ENCODE measurements at regions not wholly inside any gene's neighbourhood (a gene's known extent, or its start where the extent isn't known, plus 50 kb on each side); places are given as distances from the start of the nearest gene placed in this dataset.

- H3K27me3 ChIP-seq: no peaks in the 10 kb centered on the region
- H3K9me3 ChIP-seq: no peaks in the 10 kb centered on the region
- H3K9ac ChIP-seq (ENCODE audit: low read depth in 2 of 2, low read length in 2 of 2): no peak overlapping the region
- no peak for TF ChIP-seq CTCF (IDR thresholded peaks at IDR 0.05)
- intact Hi-C loops (cut with DNase I): no loop called here
- H3K4me1 ChIP-seq: no peaks in the 10 kb centered on the region
- no peak for DNase-seq
- no peak overlapping the region for H3K27ac ChIP-seq
- H3K36me3 ChIP-seq: no peaks in the 10 kb centered on the region
- H3K4me3 ChIP-seq: no peak overlapping the region
Observed at GRCh38 chr4:133058701-133059100, 90.4 kb upstream of the PCDH10 start.

GRCh38 chr4:133059117-133059516, 90.0 kb upstream of the PCDH10 start:
- DNase-seq: no peak
- no peak for TF ChIP-seq CTCF (IDR thresholded peaks at IDR 0.05)
- Histone ChIP-seq H3K9me3 (no peaks in the 10 kb centered on the region), H3K9ac (ENCODE audit: low read depth in 2 of 2, low read length in 2 of 2) (no peak overlapping the region), H3K27me3 (no peaks in the 10 kb centered on the region), H3K4me1 (no peaks in the 10 kb centered on the region), H3K27ac (no peak overlapping the region), H3K36me3 (no peaks in the 10 kb centered on the region), H3K4me3 (no peak overlapping the region)
- intact Hi-C loops (cut with DNase I): no loop called here

GRCh38 chr4:133062851-133063250, 86.2 kb upstream of the PCDH10 start:
- Histone ChIP-seq H3K36me3 (no peaks in the 10 kb centered on the region), H3K4me1 (no peaks in the 10 kb centered on the region), H3K27ac (no peak overlapping the region), H3K9ac (ENCODE audit: low read depth in 2 of 2, low read length in 2 of 2) (no peak overlapping the region), H3K27me3 (no peaks in the 10 kb centered on the region), H3K9me3 (no peaks in the 10 kb centered on the region), H3K4me3 (no peak overlapping the region)
- intact Hi-C loops (cut with DNase I): no loop called here
- DNase-seq: no peak
- no peak for TF ChIP-seq CTCF (IDR thresholded peaks at IDR 0.05)

- intact Hi-C loops (cut with DNase I): no loop called here
- no peaks in the 10 kb centered on the region for H3K36me3 ChIP-seq
- TF ChIP-seq CTCF (IDR thresholded peaks at IDR 0.05): no peak
- H3K4me1 ChIP-seq: no peaks in the 10 kb centered on the region
- no peak overlapping the region for H3K4me3 ChIP-seq
- no peak overlapping the region for H3K9ac ChIP-seq (ENCODE audit: low read depth in 2 of 2, low read length in 2 of 2)
- no peak overlapping the region for H3K27ac ChIP-seq
- DNase-seq: no peak
- no peaks in the 10 kb centered on the region for H3K9me3 ChIP-seq
- H3K27me3 ChIP-seq: no peaks in the 10 kb centered on the region
Observed at GRCh38 chr4:133068083-133068482, 81.0 kb upstream of the PCDH10 start.

- Histone ChIP-seq H3K27me3 (no peaks in the 10 kb centered on the region), H3K4me1 (no peaks in the 10 kb centered on the region), H3K4me3 (no peak overlapping the region), H3K27ac (no peak overlapping the region), H3K9me3 (no peaks in the 10 kb centered on the region), H3K9ac (ENCODE audit: low read depth in 2 of 2, low read length in 2 of 2) (no peak overlapping the region), H3K36me3 (no peaks in the 10 kb centered on the region)
- no peak for DNase-seq
- intact Hi-C loops (cut with DNase I): no loop called here
- no peak for TF ChIP-seq CTCF (IDR thresholded peaks at IDR 0.05)
Observed at GRCh38 chr4:133081246-133081645, 67.8 kb upstream of the PCDH10 start.

- H3K4me1 ChIP-seq: no peaks in the 10 kb centered on the region
- no peaks in the 10 kb centered on the region for H3K27me3 ChIP-seq
- no peak for TF ChIP-seq CTCF (IDR thresholded peaks at IDR 0.05)
- intact Hi-C loops (cut with DNase I): no loop called here
- no peak overlapping the region for H3K27ac ChIP-seq
- H3K4me3 ChIP-seq: no peak overlapping the region
- H3K9me3 ChIP-seq: no peaks in the 10 kb centered on the region
- no peaks in the 10 kb centered on the region for H3K36me3 ChIP-seq
- no peak for DNase-seq
- no peak overlapping the region for H3K9ac ChIP-seq (ENCODE audit: low read depth in 2 of 2, low read length in 2 of 2)
Observed at GRCh38 chr4:133084421-133084820, 64.7 kb upstream of the PCDH10 start.
